BE2C (cell line): ENCODE measurements at regions not wholly inside any gene's neighbourhood (a gene's known extent, or its start where the extent isn't known, plus 50 kb on each side); places are given as distances from the start of the nearest gene placed in this dataset.
A peak's percentile ranks its signal among the peaks of the same experiment; 100 is the strongest.

ENCODE experiments used
- DNase-seq: peaks from one replicate; pipeline ENCODE4 v3.0.0-alpha.2; 2020
- H3K27me3 ChIP-seq: fragments of 250-450 bp; sonication (Bioruptor Pico); 2 replicates; pipeline ENCODE4 v1.5.1; 2020; ENCODE audit warnings: mild to moderate bottlenecking
- H3K36me3 ChIP-seq: fragments of 250-450 bp; sonication (Bioruptor Pico); 2 replicates; pipeline ENCODE4 v1.5.1; 2020; ENCODE audit warnings: mild to moderate bottlenecking
- H3K4me1 ChIP-seq: fragments of 250-450 bp; sonication (Bioruptor Pico); 2 replicates; pipeline ENCODE4 v1.5.1; 2020
- H3K4me3 ChIP-seq: 2 replicates; pipeline ENCODE4 v1.5.1; 2011; ENCODE audit warnings: low read depth, low read length
- H3K9me3 ChIP-seq: fragments of 250-450 bp; sonication (Bioruptor Pico); 2 replicates; pipeline ENCODE4 v1.5.1; 2020
- CTCF ChIP-seq: IDR thresholded peaks from 2 replicates; pipeline ENCODE4 v1.5.1; 2012; ENCODE audit warnings: mild to moderate bottlenecking, low read depth, low read length

- no peak for TF ChIP-seq CTCF
- Histone ChIP-seq H3K9me3 (no peaks in the 10 kb centered on the region), H3K36me3 (no peaks in the 10 kb centered on the region), H3K27me3 (no peaks in the 10 kb centered on the region), H3K4me1 (no peaks in the 10 kb centered on the region), H3K4me3 (no peak overlapping the region)
- no peak for DNase-seq
Observed at GRCh38 chr7:11923376-11923930, 91.5 kb upstream of the THSD7A start.

GRCh38 chr7:11931307-11931706 is 99.3 kb upstream of the THSD7A start:
- no peak for TF ChIP-seq CTCF
- no peaks in the 10 kb centered on the region for H3K9me3 ChIP-seq
- H3K27me3 ChIP-seq: no peaks in the 10 kb centered on the region
- peaks cover 12% of the 10 kb centered on the region for H3K4me1 ChIP-seq
- DNase-seq: no peak
- no peak overlapping the region for H3K4me3 ChIP-seq
- H3K36me3 ChIP-seq: no peaks in the 10 kb centered on the region

GRCh38 chr7:11934796-11935195 is 102.8 kb upstream of the THSD7A start:
- Histone ChIP-seq H3K36me3 (no peaks in the 10 kb centered on the region), H3K4me3 (no peak overlapping the region), H3K9me3 (no peaks in the 10 kb centered on the region), H3K27me3 (no peaks in the 10 kb centered on the region), H3K4me1 (peaks cover 9% of the 10 kb centered on the region)
- no peak for TF ChIP-seq CTCF
- no peak for DNase-seq

GRCh38 chr7:11935905-11936304 is 103.9 kb upstream of the THSD7A start:
- no peak overlapping the region for H3K4me3 ChIP-seq
- no peaks in the 10 kb centered on the region for H3K36me3 ChIP-seq
- no peak for TF ChIP-seq CTCF
- no peaks in the 10 kb centered on the region for H3K27me3 ChIP-seq
- no peaks in the 10 kb centered on the region for H3K9me3 ChIP-seq
- peaks cover 3% of the 10 kb centered on the region for H3K4me1 ChIP-seq
- no peak for DNase-seq

GRCh38 chr7:11946794-11947193 is 114.8 kb upstream of the THSD7A start:
- H3K9me3 ChIP-seq: no peaks in the 10 kb centered on the region
- no peak overlapping the region for H3K4me3 ChIP-seq
- no peak for DNase-seq
- no peaks in the 10 kb centered on the region for H3K4me1 ChIP-seq
- no peaks in the 10 kb centered on the region for H3K27me3 ChIP-seq
- no peak for TF ChIP-seq CTCF
- H3K36me3 ChIP-seq: no peaks in the 10 kb centered on the region

- H3K27me3 ChIP-seq: no peaks in the 10 kb centered on the region
- DNase-seq: peak; percentile 28
- no peaks in the 10 kb centered on the region for H3K4me1 ChIP-seq
- H3K36me3 ChIP-seq: no peaks in the 10 kb centered on the region
- no peaks in the 10 kb centered on the region for H3K9me3 ChIP-seq
- TF ChIP-seq CTCF: no peak
- no peak overlapping the region for H3K4me3 ChIP-seq
Observed at GRCh38 chr7:11950281-11950680, 118.3 kb upstream of the THSD7A start.
